ENCODE measurements at regions not wholly inside any gene's neighbourhood (a gene's known extent, or its start where the extent isn't known, plus 50 kb on each side); places are given as distances from the start of the nearest gene placed in this dataset.

- no peak for TF ChIP-seq CTCF (IDR thresholded peaks at IDR 0.05)
- TF ChIP-seq POLR2A (IDR thresholded peaks at IDR 0.05) = no peak
Observed at GRCh38 chr2:76280686-76281085, 570.0 kb upstream of the GCFC2 start.

All from uterus (tissue), 2 donors.